ENCODE measurements at regions not wholly inside any gene's neighbourhood (a gene's known extent, or its start where the extent isn't known, plus 50 kb on each side); places are given as distances from the start of the nearest gene placed in this dataset.

DNA sequence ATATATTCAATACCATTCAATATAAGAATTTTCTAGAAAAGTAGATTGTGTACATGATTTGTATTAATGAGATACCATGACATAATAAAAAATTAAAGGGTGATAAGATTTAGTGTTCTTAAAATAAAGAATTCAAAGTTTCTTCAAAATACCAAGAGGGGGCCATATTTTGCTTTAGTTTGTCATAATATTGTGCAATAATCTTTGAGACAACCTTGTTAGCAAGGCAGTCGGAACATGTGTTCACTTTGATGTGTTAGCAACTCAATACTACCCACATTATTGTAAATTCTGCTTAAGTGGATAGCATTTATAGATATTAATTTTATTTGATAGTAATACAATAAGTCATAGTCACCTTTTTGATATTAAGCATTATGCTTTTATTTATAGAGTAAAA, 241.3 kb upstream of the PDGFD start:
- H3K4me3 ChIP-seq (ENCODE audit: low read length): no peak overlapping the region
- no peak for DNase-seq (ENCODE audit: low read depth, low spot score)

DNA sequence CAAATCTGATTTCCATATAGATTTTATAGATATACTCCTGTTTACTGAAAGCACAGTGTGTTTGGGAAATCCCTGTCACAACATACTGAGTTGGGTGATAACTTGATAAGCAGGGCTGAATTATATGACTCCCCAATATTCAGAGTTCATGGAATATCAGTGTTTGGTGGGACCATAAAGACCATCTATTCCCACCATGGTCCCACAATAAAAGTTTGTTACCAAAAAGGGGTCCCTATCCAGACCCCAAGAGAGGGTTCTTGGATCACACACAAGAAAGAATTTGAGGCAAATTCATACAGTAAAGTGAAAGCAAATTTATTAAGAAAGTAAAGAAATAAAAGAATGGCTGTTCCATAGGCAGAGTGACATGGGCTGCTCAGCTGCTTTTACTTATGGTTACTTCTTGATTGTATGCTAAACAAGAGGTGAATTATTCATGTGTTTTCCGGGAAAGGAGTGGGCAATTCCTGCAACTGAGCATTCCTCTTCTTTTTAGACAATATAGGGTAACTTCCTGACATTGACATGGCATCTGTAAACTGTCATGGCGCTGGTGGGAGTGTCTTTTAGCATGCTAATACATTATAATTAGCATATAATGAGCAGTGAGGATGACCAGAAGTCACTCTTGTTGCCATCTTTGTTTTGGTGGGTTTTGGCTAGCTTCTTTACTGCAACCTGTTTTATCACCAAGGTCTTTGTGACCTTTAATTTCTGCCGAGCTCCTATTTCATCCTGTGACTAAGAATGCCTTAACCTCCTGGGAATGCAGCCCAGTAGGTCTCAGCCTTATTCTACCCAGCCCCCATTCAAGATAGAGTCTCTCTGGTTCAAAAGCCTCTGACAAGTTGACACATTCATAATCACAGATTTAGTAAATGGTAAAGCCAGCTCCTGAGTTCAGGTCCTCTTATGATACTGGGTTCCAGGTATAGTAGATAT, 240.6 kb upstream of the PDGFD start:
- no peak overlapping the region for H3K4me3 ChIP-seq (ENCODE audit: low read length)
- DNase-seq (ENCODE audit: low read depth, low spot score): no peak

DNA sequence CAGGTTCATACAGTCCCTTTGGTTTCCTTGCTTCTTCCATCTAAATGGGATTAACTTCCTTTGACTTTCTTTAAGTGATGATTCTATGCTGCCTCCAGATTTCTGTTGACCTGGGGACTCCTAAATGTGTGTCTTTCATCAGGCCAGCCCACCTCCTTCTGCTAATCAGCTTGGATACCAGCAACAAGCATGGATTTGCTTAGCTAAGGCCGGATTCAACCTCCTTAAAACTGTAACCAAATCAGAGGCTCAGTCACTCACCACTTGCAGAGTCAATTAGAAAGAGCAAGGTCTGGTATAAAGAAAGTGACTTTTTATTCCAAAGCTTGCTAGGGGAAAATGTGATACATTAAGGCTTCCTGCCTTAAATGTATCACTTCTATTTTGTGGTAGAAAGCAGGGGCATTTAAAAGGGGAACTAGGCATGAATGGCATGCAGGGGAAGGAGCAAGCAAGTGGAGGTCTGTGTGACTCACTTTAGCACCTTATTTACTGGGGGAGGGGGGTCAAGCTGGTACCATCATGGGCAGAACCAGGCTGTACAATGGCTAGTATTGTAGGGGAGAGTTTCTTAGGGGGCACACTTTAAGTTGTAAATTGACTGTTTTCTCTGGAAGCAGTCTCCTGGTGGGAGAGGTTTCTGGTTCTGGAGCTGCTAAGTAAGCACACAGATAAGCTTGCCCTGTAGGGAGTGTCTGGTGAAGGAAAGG, 239.0 kb upstream of the PDGFD start:
- DNase-seq (ENCODE audit: low read depth, low spot score): no peak
- H3K4me3 ChIP-seq (ENCODE audit: low read length): no peak overlapping the region

DNA sequence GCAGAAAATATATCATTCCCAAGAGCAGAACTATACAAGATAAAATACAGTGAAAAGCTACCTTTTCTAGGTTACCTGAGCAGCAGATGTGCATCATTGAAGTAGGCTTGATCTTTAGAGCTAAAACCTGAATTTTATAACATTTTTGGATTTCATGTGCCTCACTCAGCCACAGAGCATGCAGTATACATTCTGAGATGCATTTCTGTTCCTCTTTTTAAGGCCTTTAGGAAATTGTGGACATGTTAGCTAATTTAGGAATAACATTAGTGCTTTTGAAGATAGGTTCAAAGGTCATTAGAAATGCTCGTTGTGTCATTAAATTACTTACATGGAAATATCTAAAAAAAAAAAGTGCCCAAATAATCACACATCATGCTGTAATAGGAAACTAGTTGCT, 230.6 kb upstream of the PDGFD start:
- no peak overlapping the region for H3K4me3 ChIP-seq (ENCODE audit: low read length)
- no peak for DNase-seq (ENCODE audit: low read depth, low spot score)

DNA sequence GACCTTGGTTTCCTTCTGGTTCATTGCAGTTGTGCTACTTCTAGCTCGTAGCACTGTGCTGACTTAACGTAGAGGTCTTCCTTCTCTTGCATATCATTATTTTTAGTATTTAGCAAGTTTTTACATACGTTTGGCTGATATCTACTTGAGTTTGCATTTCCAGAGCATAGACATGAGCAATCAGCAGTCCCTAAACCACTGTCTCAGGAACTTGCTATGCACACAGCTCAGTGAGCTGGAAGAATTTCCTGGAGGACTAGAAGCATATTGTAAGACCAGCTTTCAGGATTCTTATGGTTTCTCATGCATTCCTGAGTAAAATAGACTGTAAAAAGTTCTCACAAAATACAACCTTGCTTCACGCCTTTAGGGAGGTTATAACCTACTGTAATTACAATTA, 226.7 kb upstream of the PDGFD start:
- DNase-seq (ENCODE audit: low read depth, low spot score): no peak
- H3K4me3 ChIP-seq (ENCODE audit: low read length): no peak overlapping the region

DNA sequence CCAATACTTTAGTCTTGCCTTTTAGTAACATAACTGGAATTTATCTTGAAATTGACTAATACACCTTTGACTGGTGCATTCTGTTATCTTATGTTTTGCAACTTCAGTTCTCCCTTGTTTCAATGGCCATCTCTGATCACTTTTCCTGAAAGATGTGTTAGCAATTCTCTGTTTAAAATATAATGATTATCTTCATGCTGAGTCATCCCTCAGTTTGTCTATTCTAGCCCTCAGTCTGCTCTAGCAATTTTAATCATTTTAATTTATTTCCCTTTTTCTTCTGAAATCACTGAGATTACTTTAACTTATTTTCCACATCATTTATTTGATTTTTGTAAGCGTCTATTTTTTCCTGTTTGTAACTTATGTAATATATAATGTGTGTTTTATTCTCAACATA, 221.9 kb upstream of the PDGFD start:
- no peak overlapping the region for H3K4me3 ChIP-seq (ENCODE audit: low read length)
- no peak for DNase-seq (ENCODE audit: low read depth, low spot score)

DNA sequence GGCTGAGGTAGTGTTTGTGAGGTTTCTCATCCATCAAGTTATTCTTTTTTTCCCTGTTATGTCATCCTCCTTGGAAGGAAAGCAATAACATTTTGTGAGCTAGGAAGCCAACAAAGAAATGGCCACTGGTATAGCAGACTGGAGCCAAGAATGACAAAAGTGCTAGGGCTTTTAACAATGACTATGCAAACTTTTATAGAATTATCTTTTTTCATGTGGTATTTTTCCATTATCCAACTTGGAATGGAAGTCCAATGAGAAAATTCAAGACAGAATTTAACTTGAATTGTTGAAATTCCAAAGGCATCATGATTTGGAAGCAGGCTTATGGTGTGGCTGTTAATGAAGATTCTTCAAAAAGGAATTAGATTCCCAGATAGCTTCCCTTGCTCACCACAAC, 216.4 kb upstream of the PDGFD start:
- no peak for DNase-seq (ENCODE audit: low read depth, low spot score)
- no peak overlapping the region for H3K4me3 ChIP-seq (ENCODE audit: low read length)

DNA sequence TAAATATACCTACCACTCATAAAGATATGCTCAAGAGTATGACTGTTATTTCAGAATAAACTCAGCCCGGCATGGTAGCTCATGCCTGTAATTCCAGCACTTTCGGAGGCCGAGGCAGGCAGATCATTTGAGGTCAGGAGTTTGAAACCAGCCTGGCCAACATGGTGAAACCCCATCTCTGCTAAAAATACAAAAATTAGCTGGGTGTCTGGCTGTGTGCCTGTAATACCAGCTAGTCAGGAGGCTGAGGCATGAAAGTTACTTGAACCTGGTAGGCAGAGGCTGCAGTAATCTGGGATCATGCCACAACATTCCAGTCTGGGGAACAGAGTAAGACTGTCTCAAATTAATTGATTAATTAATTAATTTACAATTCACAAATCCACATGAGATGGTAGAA, 208.2 kb upstream of the PDGFD start:
- DNase-seq (ENCODE audit: low read depth, low spot score): no peak
- no peak overlapping the region for H3K4me3 ChIP-seq (ENCODE audit: low read length)

DNA sequence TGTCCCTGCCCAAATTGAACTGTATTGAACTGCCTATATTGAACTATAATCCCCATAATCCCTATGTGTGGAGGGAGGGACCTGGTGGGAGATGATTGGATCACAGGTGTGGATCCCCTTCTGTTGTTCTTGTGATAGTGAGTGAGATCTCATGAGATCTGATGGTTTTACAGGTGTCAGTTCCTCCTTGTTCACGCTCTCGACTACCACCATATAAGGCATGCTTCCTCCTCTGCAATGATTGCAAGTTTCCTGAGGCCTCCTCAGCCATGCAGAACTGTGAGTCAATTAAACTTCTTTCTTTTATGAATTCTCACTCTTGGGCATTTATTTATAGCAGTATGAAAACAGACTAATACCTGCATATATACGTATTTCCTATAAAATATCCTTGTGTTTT, 206.5 kb upstream of the PDGFD start:
- no peak for DNase-seq (ENCODE audit: low read depth, low spot score)
- no peak overlapping the region for H3K4me3 ChIP-seq (ENCODE audit: low read length)

DNA sequence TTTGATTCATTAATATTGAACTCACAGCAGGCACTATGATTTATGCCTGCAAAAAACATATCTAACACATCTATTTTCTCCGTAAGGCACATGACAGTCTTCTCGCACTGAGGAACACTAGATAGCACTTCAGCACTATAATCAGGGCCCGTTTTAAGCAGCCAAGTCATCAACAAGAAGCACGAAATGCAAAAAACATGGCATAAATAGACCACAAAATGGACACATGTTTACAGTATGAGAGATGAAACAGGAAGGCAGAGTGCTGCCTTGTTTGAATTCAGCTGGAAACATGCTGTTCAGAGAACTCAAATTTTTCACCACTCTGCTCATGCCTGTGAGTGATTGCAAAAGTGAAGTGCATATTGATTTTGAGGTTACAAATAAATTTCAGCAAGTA, 205.8 kb upstream of the PDGFD start:
- DNase-seq (ENCODE audit: low read depth, low spot score): no peak
- no peak overlapping the region for H3K4me3 ChIP-seq (ENCODE audit: low read length)

DNA sequence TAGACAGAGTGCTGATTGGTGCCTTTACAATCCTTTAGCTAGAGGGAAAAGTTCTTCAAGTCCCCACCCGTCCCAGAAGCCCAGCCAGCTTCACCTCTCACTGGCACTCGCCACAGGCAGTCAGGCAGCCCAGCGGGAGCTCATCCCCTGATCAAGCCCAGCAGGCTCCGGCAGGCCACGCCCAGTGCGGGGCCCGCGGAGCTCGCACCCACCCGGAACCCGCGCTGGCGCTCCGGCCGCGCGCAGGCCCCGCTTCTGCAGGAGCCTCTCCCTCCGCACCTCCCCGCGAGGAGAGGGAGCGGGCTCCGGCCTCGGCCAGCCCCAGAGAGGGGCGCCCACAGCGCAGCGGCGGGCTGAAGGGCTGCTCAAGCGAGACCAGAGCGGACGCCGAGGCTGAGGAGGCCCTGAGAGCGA, 202.4 kb upstream of the PDGFD start:
- no peak for DNase-seq (ENCODE audit: low read depth, low spot score)

DNA sequence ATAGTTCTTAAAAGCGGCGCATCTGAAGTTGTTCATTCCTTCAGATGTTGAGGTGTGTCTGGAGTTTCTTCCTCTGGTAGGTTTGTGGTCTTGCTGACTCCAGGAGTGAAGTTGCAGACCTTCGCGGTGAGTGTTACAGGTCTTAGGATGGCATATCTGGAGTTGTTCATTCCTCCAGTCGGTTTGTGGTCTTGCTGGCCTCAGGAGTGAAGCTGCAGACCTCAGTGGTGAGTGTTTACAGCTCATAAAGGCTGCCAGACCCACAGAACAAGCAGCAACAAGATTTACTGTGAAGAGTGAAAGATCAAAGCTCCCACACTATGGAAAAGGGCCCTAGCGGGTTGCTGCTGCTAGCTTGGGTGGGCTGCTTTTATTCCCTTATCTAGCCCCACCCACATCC, 201.7 kb upstream of the PDGFD start:
- no peak for DNase-seq (ENCODE audit: low read depth, low spot score)
- H3K4me3 ChIP-seq (ENCODE audit: low read length): no peak overlapping the region

More for the DNA sequence above, 202.4 kb upstream of the PDGFD start:
- H3K4me3 ChIP-seq (ENCODE audit: low read length): no peak overlapping the region

DNA sequence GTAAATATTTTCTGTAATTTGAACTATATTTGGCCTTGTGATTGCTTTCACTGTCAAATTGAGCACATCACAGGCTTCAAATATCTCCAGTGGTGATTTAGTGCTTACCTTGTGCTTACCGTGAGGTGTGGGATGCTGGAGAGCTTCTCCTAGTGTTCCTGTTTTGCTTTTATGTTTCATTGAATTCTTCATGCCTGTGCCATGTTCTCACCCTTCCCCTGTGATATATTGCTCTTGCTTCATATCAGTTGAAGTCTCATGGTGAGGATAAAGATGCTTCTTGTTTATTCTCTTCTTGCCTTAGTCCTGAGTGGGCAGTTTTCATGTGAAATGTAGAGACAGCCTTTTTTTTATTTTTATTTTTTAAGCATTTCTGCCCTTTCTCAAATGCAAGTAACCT, 198.0 kb upstream of the PDGFD start:
- DNase-seq (ENCODE audit: low read depth, low spot score): no peak
- H3K4me3 ChIP-seq (ENCODE audit: low read length): no peak overlapping the region

DNA sequence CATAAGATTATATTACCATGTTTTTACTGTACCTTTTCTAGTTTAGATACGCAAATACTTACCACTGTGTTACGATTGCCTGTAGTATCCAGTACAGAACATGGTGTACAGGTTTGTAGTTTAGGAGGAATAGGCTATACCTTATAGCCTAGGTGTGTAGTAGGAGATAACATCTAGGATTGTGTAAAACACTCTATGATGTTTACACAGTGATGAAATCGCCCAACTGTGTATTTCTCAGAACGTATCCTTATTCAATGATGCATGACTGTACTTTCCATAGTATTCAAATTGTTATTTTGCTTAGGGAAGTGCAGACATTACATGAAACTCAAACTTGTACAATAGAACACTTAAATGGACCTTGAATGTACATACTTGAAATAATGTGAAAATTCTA, 188.1 kb upstream of the PDGFD start:
- no peak for DNase-seq (ENCODE audit: low read depth, low spot score)
- no peak overlapping the region for H3K4me3 ChIP-seq (ENCODE audit: low read length)

DNA sequence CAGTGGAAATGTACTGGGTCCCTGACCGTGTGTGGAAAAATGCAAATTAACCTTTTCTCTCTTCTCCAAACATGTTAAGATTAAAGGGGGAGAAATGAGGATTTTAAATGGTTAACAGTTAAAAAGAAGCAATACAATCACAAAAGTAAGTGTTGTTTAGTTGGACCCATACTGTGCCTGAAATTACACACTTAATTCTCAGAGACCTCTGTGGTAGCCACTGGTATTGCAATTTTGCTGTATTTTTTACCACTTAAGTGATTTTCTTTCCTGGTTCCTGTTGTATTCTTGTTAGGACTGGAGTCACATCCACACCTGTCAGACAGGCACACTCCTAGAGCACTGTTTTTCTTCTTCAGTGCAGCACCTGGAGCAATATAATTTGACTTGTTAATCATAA, 179.6 kb upstream of the PDGFD start:
- peak; percentile 26 for DNase-seq (ENCODE audit: low read depth, low spot score)
- no peak overlapping the region for H3K4me3 ChIP-seq (ENCODE audit: low read length)

DNA sequence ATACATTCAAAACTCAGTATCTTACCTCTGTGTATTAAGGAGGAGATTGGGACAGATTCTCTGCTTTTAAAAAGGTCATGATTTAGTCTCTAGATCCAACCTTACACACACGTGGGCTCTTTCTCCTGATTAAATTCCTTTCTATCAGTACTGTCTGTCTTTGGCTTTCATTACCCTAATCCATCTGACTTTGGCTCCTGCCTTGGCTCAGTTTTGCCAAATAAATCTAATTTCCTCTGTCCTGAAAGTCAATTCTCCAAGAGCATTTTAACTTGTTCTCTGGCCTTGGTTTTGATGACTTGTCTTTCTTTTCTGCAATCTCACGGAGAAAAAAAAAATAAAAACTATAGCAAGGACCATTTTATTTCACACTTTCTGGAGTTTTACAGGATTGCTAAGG, 176.6 kb upstream of the PDGFD start:
- no peak for DNase-seq (ENCODE audit: low read depth, low spot score)
- H3K4me3 ChIP-seq (ENCODE audit: low read length): no peak overlapping the region

DNA sequence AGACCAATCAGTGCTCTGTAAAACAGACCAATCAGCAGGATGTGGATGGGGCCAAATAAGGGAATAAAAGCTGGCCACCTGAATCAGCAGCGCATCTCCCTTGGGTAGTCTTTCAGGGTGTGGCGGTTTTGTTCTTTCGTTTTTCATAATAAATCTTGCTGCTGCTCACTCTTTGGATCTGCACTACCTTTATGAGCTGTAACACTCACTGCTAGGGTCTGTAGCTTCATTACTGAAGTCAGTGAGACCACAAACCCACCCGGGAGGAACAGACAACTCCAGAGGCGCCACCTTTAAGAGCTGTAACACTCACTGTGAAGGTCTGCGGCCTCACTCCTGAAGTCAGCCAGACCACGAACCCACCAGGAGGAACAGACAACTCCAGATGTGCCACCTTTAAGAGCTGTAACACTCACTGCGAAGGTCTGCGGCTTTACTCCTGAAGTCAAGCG, 175.5 kb upstream of the PDGFD start:
- H3K4me3 ChIP-seq (ENCODE audit: low read length): no peak overlapping the region
- DNase-seq (ENCODE audit: low read depth, low spot score): peak; percentile 97

DNA sequence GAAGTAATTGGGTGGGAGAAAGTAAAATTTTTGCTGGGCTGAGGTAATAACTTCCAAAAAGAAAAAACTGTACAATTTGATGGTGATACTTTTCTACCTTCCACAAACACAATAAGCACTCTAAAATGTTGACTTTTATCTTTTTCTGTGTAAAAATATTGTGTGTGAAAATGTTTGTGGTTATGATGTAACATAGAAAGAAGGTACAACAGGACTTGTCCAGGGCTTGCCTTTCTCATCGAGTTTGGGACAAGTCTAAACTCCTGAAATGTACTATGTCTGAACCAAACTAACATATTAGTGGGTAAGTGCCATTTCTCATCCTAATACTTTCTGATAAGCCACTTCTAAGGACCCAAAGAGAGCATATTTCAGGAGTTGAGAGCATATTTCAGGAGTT, 174.2 kb upstream of the PDGFD start:
- H3K4me3 ChIP-seq (ENCODE audit: low read length): no peak overlapping the region
- no peak for DNase-seq (ENCODE audit: low read depth, low spot score)

DNA sequence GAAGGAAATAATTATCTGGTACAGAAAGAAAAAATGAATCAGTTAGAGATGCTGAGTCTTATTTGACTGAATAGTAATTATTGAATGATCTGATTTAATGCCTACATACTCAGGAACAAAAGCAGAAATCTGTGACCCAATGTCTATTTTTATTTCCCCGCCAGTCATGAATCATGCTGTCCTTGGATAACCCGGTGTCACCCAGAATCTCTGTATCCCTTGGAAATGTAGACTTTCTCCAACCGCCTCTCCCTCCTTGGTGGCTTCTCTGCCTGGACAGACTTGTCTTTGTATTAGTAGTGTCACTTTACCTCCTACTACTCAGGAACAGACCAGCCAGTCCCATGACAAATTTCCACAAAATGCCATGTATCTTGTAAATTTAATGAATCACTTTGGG, 173.3 kb upstream of the PDGFD start:
- no peak for DNase-seq (ENCODE audit: low read depth, low spot score)
- H3K4me3 ChIP-seq (ENCODE audit: low read length): no peak overlapping the region

DNA sequence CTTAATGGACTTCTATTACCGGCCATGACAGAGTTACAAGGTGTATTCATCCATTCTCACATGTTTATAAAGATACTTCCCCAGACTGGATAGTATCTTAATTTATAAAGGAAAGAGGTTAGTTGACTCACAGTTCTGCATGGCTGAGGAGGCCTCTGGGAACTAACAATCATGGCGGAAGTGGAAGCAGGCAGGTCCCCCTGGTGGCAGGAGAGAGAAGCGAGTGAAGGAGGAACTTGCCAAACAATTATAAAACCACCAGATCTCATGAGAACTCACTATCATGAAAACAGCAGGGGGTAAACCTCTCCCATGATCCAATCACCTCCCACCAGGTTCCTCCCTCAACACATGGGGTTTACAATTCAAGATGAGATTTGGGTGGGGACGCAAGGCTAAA, 170.0 kb upstream of the PDGFD start:
- DNase-seq (ENCODE audit: low read depth, low spot score): no peak
- no peak overlapping the region for H3K4me3 ChIP-seq (ENCODE audit: low read length)

DNA sequence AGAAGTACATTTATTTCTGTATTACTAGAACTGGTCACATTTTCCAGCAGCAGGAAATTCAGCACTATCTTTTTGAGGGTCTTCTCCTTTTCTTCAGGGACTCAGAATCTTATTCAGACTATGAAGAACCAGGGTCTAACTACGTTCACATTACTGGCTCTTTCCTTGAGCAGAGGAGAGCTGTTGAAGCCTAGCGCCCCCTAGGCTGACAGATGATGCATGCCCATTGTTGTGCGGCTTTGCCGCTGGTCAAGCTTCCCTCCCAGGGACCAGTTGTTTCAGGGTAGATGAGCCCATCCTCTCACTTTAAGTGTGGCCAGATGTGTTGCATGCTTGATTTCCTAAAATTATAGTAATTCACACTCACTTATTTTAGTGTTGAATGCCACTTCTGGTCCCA, 168.2 kb upstream of the PDGFD start:
- no peak for DNase-seq (ENCODE audit: low read depth, low spot score)
- H3K4me3 ChIP-seq (ENCODE audit: low read length): no peak overlapping the region

Data from Jurkat, Clone E6-1 (cell line).